Stimulated activated CD4-positive, alpha-beta T cell treated with anti-CD3 and anti-CD28 coated beads, Interleukin-4, amount 100 ng/mL, for 4 hours (primary cell): ENCODE measurements at regions not wholly inside any gene's neighbourhood (a gene's known extent, or its start where the extent isn't known, plus 50 kb on each side); places are given as distances from the start of the nearest gene placed in this dataset.

Experiments used
- DNase-seq, 2 experiments: peaks; one replicate each; pipeline ENCODE4 v3.0.0-alpha.2; 2020

DNA sequence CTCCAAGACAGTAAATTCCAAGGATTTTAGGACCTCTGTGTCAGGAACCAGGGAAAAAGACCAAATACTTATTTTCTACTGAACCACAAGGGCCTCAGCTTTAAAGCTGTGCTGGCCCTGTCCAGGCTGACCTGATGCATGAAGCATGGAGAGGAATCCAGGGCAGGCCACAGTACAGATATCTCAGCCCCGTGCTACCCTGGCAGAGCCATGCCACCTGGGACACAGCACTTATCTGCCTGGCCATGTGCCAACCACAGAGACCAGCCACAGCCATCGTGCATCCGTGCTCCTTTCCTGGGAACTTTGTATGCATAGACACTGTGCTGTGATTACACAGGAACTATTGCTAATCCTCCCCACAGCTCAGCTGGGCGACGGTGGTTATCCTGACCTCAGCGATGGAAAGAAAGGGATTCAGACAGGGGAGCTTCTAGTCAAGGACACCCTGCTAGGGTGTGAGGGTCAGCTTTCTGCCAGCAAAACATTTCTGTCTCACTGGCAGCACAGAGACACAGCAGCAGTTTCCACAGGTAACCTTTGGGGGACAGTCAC, 687.4 kb upstream of the ID2 start:
- DNase-seq = no peak

DNA sequence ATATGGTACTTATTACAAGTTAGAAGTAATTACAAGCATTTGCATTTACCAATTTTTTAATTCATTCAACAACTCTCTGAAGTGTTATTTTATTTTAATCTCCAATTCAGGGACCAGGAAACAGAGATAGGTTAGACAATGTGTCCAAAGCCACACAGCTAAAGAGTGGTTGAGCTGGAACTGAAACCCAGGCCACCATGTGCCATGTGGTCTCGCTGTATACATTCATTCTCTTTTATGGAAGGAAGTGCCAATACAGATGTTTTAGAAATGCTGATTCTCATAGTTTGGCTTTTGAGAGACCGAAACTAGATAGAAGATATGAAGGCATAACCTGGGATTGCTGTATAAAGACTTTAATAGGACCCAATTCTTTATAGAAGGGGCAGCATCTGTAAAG, 684.6 kb upstream of the ID2 start:
- no peak for DNase-seq

DNA sequence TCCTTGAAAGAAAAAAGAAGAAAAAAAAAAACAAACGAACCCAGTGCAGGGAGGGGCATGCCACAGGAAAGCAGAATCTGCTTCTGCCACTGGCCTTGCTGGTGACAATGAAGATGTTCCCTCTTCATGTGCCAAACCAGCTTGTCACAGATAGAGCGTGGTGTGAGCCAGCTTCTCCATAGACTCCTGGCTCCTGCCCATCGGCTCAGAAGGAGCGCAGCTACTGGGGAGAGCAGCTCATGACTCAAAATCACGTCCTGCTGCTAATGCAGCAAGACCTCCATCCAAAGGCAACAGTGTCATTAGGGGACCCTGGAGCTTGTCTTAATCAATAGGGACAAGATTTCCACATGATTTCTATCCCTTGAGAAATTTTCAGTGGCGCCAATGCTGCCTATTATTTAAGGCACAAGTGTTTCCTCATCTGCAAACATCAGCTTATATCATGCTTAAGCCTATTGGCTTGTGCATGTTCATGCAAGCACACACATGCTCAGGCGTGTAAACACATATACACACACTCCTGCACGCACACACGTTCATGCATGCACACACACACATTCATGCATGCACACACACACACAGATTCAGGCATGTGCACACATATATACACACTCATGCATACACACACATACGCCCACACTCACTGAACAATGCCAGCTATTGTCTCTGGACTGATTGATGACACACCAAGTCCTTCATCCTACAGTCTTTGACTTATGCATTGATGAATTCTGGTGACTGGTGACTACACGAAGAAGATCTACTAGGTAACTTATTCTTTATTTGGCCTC, 682.0 kb upstream of the ID2 start:
- no peak for DNase-seq

DNA sequence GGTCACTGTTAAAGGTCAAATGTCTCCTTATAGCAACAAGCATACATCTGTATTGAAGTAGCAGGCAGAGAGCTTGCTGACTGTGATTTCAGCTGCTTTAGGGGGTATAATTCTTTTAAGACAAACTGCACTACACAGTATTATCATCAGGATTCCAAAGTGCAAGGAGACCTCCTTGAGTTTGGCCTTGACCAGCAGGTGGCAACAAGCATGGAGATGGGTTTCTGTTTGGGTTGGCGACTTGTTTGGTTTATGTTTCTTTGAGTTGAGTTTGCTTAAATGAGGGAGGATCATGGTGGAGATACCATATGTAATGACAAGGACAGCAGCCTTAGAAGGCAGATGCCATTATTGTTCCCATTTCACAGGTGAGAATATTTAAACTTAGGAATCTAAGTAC, 681.0 kb upstream of the ID2 start:
- DNase-seq = no peak

DNA sequence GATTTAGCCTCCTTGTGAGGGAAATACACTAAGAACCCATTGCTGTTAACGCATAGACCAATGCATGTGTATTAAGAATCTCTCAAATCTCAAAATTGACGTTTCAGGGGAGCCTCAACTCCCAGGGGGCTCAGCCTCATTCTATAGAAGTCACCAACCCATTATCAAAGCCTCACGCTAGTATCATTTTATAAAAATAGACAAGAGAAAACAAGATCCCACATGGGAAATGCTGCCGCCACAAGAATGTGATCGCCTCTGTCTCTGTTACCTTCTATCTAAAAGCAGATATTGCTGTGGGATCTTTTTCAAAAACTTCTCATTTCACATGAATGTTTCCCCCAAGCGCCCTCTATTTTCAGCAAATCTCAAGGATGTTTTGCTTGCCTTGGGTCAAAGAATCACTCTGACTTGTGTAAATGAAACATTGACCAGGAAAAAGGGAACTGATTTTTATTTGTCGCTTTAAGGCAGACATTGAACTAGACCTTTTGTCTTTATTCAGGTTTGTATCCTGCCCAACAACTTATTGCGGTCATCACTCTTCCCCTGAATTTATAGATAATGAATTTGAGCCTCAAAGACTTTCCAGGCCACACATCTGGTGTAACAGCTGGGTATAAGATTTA, 679.0 kb upstream of the ID2 start:
- no peak for DNase-seq

DNA sequence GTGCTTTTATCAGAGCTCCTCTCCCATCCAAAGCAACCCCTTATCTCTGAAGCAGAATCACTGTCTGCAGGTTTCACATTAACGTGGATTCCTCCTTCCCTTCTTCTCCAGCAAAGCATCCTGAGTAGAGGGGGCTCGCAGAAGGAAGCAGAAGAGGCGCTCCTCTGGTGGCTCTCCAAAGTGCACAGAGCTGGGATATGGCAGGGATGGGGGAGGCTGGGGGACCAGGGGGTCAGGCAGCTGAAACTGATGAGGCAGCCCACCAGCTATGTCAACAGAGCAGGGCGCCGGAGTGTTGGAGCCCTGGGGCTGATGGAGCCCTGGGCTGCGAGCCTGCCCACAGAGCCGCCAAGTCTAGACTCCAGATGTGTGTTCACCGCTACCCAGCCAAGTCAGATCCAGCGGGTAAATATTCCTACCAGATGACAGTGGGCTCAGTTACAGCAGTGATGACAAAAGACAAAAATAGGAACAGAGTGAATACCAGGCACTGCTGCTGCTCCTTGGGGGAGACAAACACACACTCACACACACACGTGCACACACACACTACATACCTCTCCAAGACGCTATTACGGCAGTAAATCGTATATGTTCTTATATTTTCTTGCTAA, 678.3 kb upstream of the ID2 start:
- no peak for DNase-seq

DNA sequence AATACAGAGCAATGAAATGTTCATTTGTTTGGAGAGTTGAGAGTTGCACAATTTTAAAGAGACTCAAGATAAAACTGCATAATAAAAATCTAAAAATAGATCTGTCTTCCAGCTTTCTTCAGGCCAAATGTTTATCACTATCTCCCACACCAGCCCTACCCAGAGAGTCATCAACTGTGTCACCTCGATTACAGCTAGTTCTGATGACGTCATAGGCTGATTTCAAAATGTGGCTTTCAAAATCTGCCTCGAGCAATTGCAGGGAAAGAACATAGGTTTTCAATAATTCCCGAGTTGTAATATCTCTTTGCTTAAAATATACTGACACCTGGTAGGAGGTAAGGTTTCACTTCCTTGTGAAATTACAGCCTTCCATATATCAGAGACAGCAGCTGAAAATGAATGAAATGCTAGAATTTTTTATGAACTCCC, 677.6 kb upstream of the ID2 start:
- no peak for DNase-seq

DNA sequence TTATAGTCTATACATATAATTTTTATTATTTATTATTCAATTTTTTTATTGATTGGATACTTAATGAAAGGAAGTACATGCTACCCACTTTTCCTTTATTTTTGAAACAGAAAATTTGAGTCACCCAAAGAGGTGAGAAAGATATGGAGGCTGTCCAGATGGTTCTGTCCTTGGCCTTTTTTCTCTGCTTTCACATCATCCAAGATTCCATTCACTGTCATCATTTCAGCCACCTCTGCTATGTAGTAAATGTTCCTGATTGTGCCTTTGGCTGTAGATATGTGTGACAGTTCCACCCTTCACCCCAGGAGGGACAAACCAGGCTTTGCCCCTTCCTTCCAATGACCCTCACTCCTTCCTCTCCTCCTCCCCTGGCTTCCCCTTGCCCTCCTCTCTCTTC, 675.7 kb upstream of the ID2 start:
- DNase-seq = no peak

DNA sequence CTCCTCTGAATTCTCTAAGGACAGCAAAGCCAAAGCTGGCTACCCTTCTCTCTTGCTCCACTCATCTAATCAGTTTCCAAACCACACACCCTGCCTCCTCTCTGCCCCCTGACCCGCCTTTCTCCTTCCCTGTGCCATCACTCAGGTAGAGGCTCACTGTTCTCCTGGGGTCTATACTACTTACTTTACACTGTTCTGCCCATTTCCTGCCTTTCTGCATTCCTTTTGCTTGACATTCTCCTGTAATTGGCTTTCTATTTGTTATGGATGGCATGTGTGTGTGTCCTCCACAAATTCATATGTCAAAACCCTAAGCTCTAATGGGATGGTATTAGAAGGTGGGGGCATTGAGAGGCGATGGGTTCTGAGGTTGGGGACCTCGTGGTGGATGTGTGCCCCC, 675.2 kb upstream of the ID2 start:
- no peak for DNase-seq

DNA sequence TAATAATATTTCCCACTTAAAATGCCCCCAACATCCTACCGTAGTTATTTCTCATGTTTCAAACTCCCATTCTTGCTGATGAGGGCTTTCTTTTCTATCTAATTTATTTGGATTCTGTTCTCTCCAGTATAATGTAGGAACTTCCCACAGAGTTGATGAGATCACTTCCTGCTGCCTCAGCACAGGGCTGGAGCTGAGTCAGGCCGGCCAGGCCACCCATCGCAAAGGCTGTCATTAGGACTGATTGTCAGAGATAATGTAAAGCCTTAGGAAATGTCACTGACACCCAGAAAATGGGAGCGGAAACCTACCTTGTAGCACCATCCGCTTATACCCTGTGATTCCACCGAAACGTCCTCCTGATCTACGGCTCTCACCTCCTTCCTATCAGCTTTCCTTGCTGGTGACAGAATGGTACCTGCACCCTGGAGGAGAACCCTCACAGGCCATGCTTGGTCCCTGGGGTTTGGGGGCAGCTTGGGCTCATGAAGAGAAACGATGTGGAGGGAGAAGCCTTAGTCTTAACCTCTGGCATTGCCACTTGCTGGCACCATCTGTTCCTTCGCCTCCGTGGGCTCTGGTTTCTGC, 672.8 kb upstream of the ID2 start:
- no peak for DNase-seq

DNA sequence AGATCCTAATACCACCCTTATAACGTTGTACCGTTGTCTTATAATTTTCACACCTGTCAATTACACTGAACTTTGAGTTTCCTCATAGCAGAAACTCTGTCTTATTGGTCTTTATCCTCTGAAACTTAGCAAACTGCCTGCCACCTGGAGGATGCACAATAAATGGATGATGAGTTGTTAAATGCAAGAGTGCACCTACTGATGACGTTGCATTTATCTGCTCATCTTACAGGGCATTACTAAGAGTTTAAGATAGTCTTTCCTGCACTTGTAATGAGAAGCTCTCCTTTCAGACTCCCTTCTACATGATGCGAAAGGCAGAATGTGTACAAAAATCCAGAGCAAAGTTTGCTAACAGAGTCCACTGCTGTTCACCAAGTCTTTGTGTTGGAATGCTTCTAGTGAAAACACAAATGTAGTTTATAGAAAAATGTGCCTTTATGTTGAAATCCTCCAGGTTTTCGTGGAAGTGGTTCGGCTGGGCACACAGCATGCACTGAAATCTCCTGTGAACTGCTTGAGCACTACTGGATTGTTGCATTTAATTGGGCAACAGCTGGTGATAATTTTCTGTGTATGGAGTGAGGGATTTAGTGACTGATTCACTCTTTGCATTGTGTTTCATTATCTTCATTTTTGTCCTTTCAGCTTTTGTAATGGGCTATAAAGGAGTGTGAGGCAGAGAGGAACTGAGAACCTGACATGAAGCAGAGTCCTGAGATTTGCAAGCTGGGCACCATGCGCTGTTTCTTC, 665.8 kb upstream of the ID2 start:
- no peak for DNase-seq

DNA sequence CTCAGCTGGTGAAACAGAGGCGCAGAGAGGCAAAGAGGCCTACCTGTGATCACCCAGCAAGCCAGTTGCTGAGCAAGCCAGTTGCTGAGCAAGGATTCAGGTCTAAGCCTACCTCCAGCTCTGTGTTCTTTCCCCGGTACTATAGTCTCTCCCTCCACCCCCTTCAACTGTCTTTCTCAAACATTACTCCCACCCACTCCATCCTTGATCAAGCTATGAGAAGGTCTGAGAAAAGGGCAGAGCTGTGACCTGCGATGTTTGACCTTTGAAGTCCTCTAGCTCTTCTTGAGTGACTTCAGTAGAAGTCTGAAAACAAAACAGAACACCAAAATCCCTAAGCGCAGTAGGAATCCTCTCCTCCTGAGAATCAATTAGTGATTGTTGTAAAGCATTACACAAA, 665.2 kb upstream of the ID2 start:
- DNase-seq = no peak

DNA sequence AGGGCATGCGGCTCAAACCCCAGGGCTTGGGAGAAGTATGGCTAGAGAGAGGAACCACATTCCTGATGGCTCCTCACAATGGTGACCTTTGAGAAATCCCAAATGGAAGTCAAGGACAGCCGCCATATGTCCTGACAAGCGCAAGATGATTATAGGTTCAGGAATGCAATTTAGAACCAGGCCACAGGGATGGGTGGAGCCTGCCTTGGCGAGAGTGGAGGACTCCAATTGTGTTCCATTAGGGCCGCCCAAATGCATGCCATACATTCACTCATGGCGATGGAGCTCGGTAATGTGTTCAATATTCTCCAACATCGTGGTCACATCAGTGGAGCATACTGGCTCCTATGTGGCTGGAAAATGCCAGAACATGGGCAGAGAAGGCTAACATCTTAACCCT, 662.9 kb upstream of the ID2 start:
- DNase-seq = no peak

DNA sequence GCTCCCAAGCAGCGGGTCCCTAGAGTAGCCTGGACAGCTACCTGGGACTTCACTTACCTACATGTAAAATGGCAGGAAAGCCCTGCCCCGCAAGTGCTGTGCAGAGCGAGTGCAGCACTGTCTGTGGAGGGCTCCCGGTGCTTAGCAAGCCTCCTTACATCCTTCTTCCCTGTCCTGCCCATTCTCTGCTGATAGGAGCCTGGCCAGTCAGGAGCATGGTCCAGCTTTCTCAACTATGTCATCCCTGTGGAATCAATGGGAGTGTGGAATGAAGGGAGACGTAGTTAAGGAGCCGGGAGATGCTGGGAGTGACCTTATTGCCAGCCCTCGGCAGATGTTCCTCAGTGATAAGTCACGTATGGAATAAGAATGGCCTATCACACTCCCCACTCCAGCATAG, 661.9 kb upstream of the ID2 start:
- DNase-seq = no peak

DNA sequence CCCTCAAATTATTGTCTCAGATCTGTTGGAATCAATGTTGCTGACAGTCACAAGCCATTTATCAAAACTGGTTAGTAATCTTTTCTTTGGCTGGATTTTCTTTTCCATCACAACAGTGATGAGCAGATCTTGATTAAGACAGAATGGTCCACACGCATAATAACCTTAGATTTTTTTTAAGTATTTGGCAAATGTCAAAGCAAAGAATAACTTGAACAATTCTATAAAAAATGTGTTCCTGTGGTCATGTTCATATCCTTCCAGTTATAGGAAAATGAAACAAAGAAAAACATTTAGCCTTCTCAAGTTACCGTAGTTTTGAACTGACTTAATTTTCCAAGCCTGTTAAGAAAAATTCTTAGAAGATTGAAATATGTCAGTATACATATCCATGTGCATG, 659.9 kb upstream of the ID2 start:
- DNase-seq = no peak

DNA sequence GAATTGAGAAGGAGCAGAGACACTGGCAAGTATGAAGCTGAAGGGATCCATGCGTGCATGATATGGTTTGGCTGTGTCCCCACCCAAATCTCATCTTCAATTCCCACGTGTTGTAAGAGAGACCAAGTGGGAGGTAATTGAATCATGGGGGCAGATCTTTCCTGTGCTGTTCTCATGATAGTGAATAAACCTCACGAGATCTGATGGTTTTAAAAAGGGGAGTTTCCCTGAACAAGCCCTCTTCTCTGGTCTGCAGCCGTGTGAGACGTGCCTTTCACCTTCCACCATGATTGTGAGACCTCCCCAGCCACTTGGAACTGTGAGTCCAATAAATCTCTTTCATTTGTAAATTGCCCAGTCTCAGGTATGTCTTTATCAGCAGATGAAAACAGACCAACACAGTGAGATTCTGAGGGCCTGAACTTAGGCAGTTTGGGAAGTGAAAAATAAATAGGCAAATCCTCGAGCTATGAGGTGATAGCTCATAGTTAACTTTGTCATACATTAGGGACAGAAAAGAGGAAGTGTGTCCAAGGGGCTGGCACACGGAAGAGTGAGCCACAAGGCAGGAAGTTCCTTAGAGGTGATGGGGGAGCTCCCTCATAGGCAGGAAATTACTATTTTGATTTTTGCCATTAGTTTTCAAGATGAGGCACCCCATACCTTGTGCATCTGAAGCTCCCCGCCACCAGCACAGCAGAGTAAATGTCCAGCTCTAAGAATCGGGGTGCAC, 658.8 kb upstream of the ID2 start:
- no peak for DNase-seq

DNA sequence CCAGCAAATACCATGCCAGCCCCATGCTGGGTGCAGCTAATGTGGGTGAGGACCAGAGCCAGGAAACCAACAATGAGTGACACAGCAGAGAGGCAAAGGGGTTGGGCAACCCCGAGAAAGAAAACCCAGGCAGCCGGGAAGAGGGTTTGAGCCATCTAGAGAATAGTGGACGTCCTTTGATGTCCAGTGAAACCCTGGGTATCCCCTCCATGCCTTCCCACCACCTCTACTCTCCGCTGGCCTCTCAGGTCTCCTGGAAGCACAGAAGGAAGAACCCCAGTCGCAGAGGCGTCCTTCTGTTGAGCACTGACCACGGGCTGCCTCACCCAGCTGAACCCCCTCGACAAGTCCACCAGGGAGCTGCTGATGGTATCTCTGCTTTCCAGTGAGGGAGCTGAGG, 657.4 kb upstream of the ID2 start:
- DNase-seq = no peak

DNA sequence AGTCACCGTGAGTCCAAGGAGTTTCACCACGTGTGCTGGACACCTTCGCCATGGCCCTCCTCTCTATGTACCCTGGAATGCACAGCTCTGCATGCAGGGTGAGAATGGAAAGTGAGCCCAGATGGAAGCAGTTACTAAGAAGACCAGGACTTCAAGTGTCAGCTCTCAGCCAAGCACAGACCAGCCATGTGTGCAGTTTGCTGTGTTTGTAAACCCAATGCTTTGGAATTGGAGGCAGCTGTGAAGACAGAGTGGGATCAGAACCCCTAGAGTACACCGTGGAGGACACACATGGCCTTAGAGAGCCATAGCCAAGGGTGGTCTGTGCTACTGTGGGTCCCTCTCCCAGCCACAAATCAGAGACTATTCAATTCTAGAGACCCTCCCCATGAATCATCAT, 655.5 kb upstream of the ID2 start:
- DNase-seq = no peak

DNA sequence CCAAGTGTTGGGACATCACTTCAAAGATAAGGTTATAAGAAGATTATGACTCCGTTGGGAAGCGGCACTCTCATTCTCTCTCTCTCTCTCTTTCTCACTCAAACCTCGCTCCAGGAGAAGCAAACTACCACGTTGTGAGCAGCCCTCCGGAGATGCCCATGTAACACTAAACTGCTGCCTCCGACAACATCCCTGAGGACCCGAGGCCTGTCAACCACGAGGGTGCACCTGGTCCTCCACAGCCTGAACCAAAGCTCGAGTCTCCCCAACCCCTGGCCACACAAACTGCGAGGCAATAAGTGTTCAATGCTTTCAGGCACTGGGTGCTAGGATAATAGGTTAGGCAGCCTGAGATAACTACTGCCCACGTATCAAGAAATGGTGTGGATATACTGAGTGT, 654.5 kb upstream of the ID2 start:
- no peak for DNase-seq

DNA sequence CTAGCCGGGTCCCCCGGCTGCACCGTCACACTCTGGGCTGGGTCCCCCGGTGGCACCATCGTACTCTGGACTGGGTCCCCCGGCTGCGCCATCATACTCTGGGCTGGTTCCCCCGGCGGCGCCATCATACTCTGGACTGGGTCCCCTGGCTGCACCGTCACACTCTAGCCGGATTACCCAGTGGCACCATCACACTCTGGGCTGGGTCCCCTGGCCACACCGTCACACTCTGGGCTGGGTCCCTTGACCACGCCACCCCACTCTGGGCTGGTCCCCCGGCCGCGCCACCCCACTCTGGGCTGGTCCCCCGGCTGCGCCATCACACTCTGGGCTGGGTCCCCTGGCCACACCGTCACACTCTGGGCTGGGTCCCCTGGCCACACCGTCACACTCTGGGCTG, 653.8 kb upstream of the ID2 start:
- DNase-seq = no peak

DNA sequence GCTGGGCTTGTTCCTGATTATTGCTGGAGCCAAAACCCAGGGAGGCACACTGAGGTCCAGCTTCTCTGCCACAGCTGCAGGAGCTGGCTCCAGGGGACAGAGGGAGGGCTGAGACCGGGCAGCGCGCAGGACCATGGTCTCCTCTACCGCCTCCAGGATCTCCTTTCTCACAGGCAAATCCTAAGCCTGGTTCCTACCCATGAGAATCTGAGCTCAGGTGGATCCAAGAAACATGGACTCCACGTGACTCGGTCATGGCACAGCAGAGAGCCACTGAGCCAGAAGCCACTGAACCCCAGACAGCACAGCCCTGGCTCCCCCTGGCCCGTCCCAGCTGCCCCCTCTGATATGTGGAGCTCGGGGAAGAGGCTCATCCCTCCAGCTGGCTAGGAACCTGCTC, 653.4 kb upstream of the ID2 start:
- DNase-seq = no peak

DNA sequence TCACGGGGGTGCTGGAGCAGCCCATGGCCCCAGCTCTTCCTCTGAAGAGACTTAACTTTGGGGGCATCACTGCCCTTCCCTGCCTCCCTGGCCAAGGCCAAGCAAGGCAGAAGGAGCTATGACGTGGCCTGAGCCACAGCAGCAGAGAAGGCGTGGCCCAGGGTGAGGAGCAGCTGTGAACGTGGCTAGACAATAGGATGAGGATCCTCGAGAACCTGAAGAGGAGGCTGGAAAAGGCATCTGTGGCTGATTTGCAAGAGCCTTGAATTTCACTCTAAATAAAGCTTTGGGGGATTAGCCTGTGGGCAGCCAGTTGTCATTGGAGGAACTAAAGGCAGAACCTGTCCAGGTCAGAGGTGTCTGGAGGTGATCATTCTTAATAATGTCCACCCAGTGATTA, 652.9 kb upstream of the ID2 start:
- DNase-seq = no peak
